ENCODE measurements at regions not wholly inside any gene's neighbourhood (a gene's known extent, or its start where the extent isn't known, plus 50 kb on each side); places are given as distances from the start of the nearest gene placed in this dataset.

GRCh38 chr11:81857386-81857785 lies 876.3 kb downstream of the FAM181B start:
- DNase-seq (ENCODE audit: low read depth in 1 of 2, low spot score in 1 of 2) = no peak
- H3K4me3 ChIP-seq (replicated peaks; ENCODE audit: insufficient read depth, low read length) = no peak overlapping the region
- H3K27me3 ChIP-seq (ENCODE audit: insufficient read depth, poor library complexity, severe bottlenecking) = no peaks in the 10 kb centered on the region
- TF ChIP-seq CTCF (IDR thresholded peaks at IDR 0.05; ENCODE audit: insufficient read depth, low read length) (no peak), REST (IDR thresholded peaks at IDR 0.05; ENCODE audit: insufficient replicate concordance, low read depth) (no peak), POLR2AphosphoS5 (IDR thresholded peaks at IDR 0.05; ENCODE audit: low read depth) (no peak), GABPA (IDR thresholded peaks at IDR 0.05; ENCODE audit: low read depth) (no peak), SPI1 (IDR thresholded peaks at IDR 0.05; ENCODE audit: borderline replicate concordance, low read depth) (no peak)
- no peak overlapping the region for H3K27ac ChIP-seq (replicated peaks)

GRCh38 chr11:81853791-81854190 lies 879.9 kb downstream of the FAM181B start:
- no peak for TF ChIP-seq SPI1 (IDR thresholded peaks at IDR 0.05; ENCODE audit: borderline replicate concordance, low read depth)
- Histone ChIP-seq H3K4me3 (replicated peaks; ENCODE audit: insufficient read depth, low read length) (no peak overlapping the region), H3K27ac (replicated peaks) (no peak overlapping the region), H3K27me3 (ENCODE audit: insufficient read depth, poor library complexity, severe bottlenecking) (no peaks in the 10 kb centered on the region)
- no peak for DNase-seq (ENCODE audit: low read depth in 1 of 2, low spot score in 1 of 2)

- DNase-seq (ENCODE audit: low read depth in 1 of 2, low spot score in 1 of 2) = no peak
- no peaks in the 10 kb centered on the region for H3K27me3 ChIP-seq (ENCODE audit: insufficient read depth, poor library complexity, severe bottlenecking)
- no peak overlapping the region for H3K4me3 ChIP-seq (replicated peaks; ENCODE audit: insufficient read depth, low read length)
- no peak overlapping the region for H3K27ac ChIP-seq (replicated peaks)
- TF ChIP-seq POLR2AphosphoS5 (IDR thresholded peaks at IDR 0.05; ENCODE audit: low read depth) (no peak), SPI1 (IDR thresholded peaks at IDR 0.05; ENCODE audit: borderline replicate concordance, low read depth) (no peak), REST (IDR thresholded peaks at IDR 0.05; ENCODE audit: insufficient replicate concordance, low read depth) (no peak), CTCF (IDR thresholded peaks at IDR 0.05; ENCODE audit: insufficient read depth, low read length) (no peak), GABPA (IDR thresholded peaks at IDR 0.05; ENCODE audit: low read depth) (no peak)
These were observed 880.8 kb downstream of the FAM181B start for GRCh38 chr11:81852896-81853295.

- Histone ChIP-seq H3K27ac (replicated peaks) (no peak overlapping the region), H3K4me3 (replicated peaks; ENCODE audit: insufficient read depth, low read length) (no peak overlapping the region), H3K27me3 (ENCODE audit: insufficient read depth, poor library complexity, severe bottlenecking) (no peaks in the 10 kb centered on the region)
- TF ChIP-seq POLR2AphosphoS5 (IDR thresholded peaks at IDR 0.05; ENCODE audit: low read depth) = no peak
- TF ChIP-seq GABPA (IDR thresholded peaks at IDR 0.05; ENCODE audit: low read depth) = no peak
- no peak for TF ChIP-seq REST (IDR thresholded peaks at IDR 0.05; ENCODE audit: insufficient replicate concordance, low read depth)
- no peak for TF ChIP-seq SPI1 (IDR thresholded peaks at IDR 0.05; ENCODE audit: borderline replicate concordance, low read depth)
- no peak for TF ChIP-seq CTCF (IDR thresholded peaks at IDR 0.05; ENCODE audit: insufficient read depth, low read length)
- DNase-seq (ENCODE audit: low read depth in 1 of 2, low spot score in 1 of 2) = no peak
These were observed 893.3 kb downstream of the FAM181B start for GRCh38 chr11:81840380-81840779.

Data from HL-60 (cell line).